GM23338 (cell line): ENCODE measurements at regions not wholly inside any gene's neighbourhood (a gene's known extent, or its start where the extent isn't known, plus 50 kb on each side); places are given as distances from the start of the nearest gene placed in this dataset.

Experiments used
- ATAC-seq: fragments of 200-7000 bp; cut with Tn5 transposase; 3 replicates; pipeline ENCODE4 v1.9.1; 2020
- DNase-seq: peaks from one replicate; pipeline ENCODE4 v3.0.0-alpha.2; 2015; ENCODE audit warnings: low spot score
- H2AFZ ChIP-seq: fragments of 200-600 bp; sonication (generic); 2 replicates; pipeline ENCODE4 v1.8.0; 2016; ENCODE audit warnings: antibody characterized with exemption, mild to moderate bottlenecking, moderate library complexity
- H3F3A ChIP-seq: fragments of 200-600 bp; sonication (generic); replicated peaks from 2 replicates; pipeline ENCODE4 v1.8.0; 2017; ENCODE audit warnings: antibody characterized with exemption, mixed run types, low read depth
- H3K27ac ChIP-seq: fragments of 200-600 bp; sonication (generic); 2 replicates; pipeline ENCODE4 v1.6.1; 2016; ENCODE audit warnings: low read depth
- H3K27me3 ChIP-seq: fragments of 200-600 bp; sonication (generic); 2 replicates; pipeline ENCODE4 v1.8.0; 2016; ENCODE audit warnings: mild to moderate bottlenecking, mixed run types, moderate library complexity; ENCODE audit not compliant: insufficient read depth
- H3K36me3 ChIP-seq: fragments of 200-600 bp; sonication (generic); 2 replicates; pipeline ENCODE4 v1.8.0; 2016; ENCODE audit warnings: mild to moderate bottlenecking; ENCODE audit not compliant: insufficient read depth
- H3K4me1 ChIP-seq: fragments of 200-600 bp; sonication (generic); 2 replicates; pipeline ENCODE4 v1.8.0; 2016; ENCODE audit warnings: mild to moderate bottlenecking, moderate library complexity; ENCODE audit not compliant: insufficient read depth
- H3K4me2 ChIP-seq: fragments of 200-600 bp; sonication (generic); 2 replicates; pipeline ENCODE4 v1.7.1; 2017; ENCODE audit warnings: mixed run types
- H3K4me3 ChIP-seq: fragments of 200-600 bp; sonication (generic); 2 replicates; pipeline ENCODE4 v1.6.1; 2016; ENCODE audit warnings: mixed run types
- H3K79me2 ChIP-seq: fragments of 200-600 bp; sonication (generic); replicated peaks from 2 replicates; pipeline ENCODE4 v1.8.0; 2017; ENCODE audit warnings: mild to moderate bottlenecking; ENCODE audit not compliant: insufficient read depth
- H3K9me2 ChIP-seq: fragments of 200-600 bp; sonication (generic); 2 replicates; pipeline ENCODE4 v1.8.0; 2017; ENCODE audit not compliant: insufficient read depth
- H4K20me1 ChIP-seq: fragments of 200-600 bp; sonication (generic); replicated peaks from 2 replicates; pipeline ENCODE4 v1.8.0; 2017; ENCODE audit warnings: mild to moderate bottlenecking; ENCODE audit not compliant: insufficient read depth
- H3K27ac Mint-ChIP-seq: 2 replicates; pipeline ENCODE4 v1.8.0; 2020; ENCODE audit warnings: inconsistent platforms, mild to moderate bottlenecking, moderate library complexity, mixed read lengths
- H3K27me3 Mint-ChIP-seq: 3 replicates; pipeline ENCODE4 v1.8.0; 2022; ENCODE audit warnings: low read depth, mild to moderate bottlenecking, moderate library complexity, mixed read lengths, inconsistent platforms; ENCODE audit not compliant: insufficient read depth, poor library complexity
- H3K36me3 Mint-ChIP-seq: 3 replicates; pipeline ENCODE4 v1.8.0; 2021; ENCODE audit warnings: low read depth, mild to moderate bottlenecking, inconsistent platforms, moderate library complexity, mixed read lengths
- H3K4me1 Mint-ChIP-seq: 3 replicates; pipeline ENCODE4 v1.8.0; 2020; ENCODE audit warnings: mild to moderate bottlenecking, inconsistent platforms, mixed read lengths
- H3K4me3 Mint-ChIP-seq: 3 replicates; pipeline ENCODE4 v1.8.0; 2021; ENCODE audit warnings: moderate library complexity, mild to moderate bottlenecking, inconsistent platforms, mixed read lengths
- H3K9me3 Mint-ChIP-seq: 3 replicates; pipeline ENCODE4 v1.8.0; 2020; ENCODE audit warnings: moderate library complexity, mild to moderate bottlenecking, inconsistent platforms, mixed read lengths
- CREB1 ChIP-seq: fragments of 250-450 bp; sonication (Bioruptor Pico); IDR thresholded peaks from 2 replicates; pipeline ENCODE4 v1.5.0; 2020; ENCODE audit warnings: low read depth, mild to moderate bottlenecking, moderate library complexity
- ETS1 ChIP-seq: IDR thresholded peaks from 2 replicates; pipeline ENCODE4 v1.6.1; 2016; ENCODE audit warnings: antibody characterized with exemption
- EZH2 ChIP-seq: fragments of 200-600 bp; sonication (generic); IDR thresholded peaks from one replicate; pipeline ENCODE4 v1.8.0; 2017; ENCODE audit warnings: antibody characterized with exemption, mild to moderate bottlenecking, low read depth; ENCODE audit not compliant: unreplicated experiment
- JUNB ChIP-seq: IDR thresholded peaks from one replicate; pipeline ENCODE4 v1.6.1; 2016; ENCODE audit warnings: antibody characterized with exemption; ENCODE audit not compliant: unreplicated experiment
- NANOG ChIP-seq: IDR thresholded peaks from 2 replicates; pipeline ENCODE4 v1.6.1; 2016; ENCODE audit warnings: antibody characterized with exemption, borderline replicate concordance
- POLR2AphosphoS5 ChIP-seq: IDR thresholded peaks from 2 replicates; pipeline ENCODE4 v1.6.1; 2016; ENCODE audit warnings: antibody characterized with exemption, low read depth
- STAT1 ChIP-seq: IDR thresholded peaks from one replicate; pipeline ENCODE4 v1.6.1; 2016; ENCODE audit warnings: antibody characterized with exemption; ENCODE audit not compliant: unreplicated experiment
- ZNF114 ChIP-seq: fragments of 250-450 bp; sonication (Bioruptor Pico); IDR thresholded peaks from 2 replicates; pipeline ENCODE4 v1.5.0; 2020; ENCODE audit warnings: mild to moderate bottlenecking, moderate library complexity
- ZNF331 ChIP-seq: fragments of 250-450 bp; sonication (Bioruptor Pico); IDR thresholded peaks from 2 replicates; pipeline ENCODE4 v1.5.0; 2020; ENCODE audit warnings: low read depth, mild to moderate bottlenecking, moderate library complexity
- TF ChIP-seq, protein P1 (sequence below), 2 experiments: fragments of 200-600 bp in 1 of 2; sonication (generic) in 1 of 2; conservative IDR thresholded peaks; 2 replicates each; pipeline versions ENCODE4 v1.5.1 to v1.6.1; 2016 to 2017; ENCODE audit warnings: antibody characterized with exemption in 2 of 2, low read depth in 2 of 2, mild to moderate bottlenecking in 2 of 2, moderate library complexity in 1 of 2
- TF ChIP-seq, protein P2 (sequence below): IDR thresholded peaks from one replicate; pipeline ENCODE4 v1.6.1; 2018; ENCODE audit warnings: antibody characterized with exemption; ENCODE audit not compliant: unreplicated experiment

DNA sequence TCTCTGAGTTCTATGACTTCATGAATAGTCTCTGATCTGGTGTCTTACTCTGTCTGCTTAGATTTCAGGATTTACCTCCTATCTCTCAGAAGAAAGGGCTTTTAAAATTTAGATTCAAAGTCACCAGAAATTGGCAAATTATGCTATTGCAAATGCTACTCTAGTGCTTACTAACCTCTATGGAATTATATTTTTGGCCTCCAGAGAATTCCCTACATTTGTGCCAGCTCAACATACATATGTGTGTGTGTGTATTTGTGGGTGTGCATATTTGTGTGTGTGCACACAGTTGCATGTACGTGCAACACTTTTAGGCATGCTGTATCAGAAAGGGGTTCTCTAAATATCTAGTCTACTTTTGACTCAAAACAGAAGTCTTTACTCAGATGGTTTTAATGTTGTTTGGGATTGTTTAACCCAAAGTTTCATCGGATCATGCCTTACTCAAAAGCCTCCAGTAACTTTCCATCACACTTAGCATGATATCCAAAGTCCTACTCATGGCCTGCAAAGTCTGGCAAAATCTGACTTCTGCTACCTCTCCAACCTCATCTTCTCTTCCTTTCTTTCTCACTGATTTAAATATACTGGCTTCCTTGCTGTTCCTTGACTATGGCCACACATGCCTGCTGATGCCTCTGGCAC lies 147.6 kb upstream of the NR3C1 start (continued):
- TF ChIP-seq, protein P1, sequence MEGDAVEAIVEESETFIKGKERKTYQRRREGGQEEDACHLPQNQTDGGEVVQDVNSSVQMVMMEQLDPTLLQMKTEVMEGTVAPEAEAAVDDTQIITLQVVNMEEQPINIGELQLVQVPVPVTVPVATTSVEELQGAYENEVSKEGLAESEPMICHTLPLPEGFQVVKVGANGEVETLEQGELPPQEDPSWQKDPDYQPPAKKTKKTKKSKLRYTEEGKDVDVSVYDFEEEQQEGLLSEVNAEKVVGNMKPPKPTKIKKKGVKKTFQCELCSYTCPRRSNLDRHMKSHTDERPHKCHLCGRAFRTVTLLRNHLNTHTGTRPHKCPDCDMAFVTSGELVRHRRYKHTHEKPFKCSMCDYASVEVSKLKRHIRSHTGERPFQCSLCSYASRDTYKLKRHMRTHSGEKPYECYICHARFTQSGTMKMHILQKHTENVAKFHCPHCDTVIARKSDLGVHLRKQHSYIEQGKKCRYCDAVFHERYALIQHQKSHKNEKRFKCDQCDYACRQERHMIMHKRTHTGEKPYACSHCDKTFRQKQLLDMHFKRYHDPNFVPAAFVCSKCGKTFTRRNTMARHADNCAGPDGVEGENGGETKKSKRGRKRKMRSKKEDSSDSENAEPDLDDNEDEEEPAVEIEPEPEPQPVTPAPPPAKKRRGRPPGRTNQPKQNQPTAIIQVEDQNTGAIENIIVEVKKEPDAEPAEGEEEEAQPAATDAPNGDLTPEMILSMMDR (conservative IDR thresholded peaks at IDR 0.05; ENCODE audit: low read depth in 2 of 2), result no peak
- TF ChIP-seq JUNB (no peak), EZH2 (no peak), POLR2AphosphoS5 (no peak), ZNF114 (CRISPR knock-in tag) (no peak), NANOG (no peak)
- TF ChIP-seq, protein P2, sequence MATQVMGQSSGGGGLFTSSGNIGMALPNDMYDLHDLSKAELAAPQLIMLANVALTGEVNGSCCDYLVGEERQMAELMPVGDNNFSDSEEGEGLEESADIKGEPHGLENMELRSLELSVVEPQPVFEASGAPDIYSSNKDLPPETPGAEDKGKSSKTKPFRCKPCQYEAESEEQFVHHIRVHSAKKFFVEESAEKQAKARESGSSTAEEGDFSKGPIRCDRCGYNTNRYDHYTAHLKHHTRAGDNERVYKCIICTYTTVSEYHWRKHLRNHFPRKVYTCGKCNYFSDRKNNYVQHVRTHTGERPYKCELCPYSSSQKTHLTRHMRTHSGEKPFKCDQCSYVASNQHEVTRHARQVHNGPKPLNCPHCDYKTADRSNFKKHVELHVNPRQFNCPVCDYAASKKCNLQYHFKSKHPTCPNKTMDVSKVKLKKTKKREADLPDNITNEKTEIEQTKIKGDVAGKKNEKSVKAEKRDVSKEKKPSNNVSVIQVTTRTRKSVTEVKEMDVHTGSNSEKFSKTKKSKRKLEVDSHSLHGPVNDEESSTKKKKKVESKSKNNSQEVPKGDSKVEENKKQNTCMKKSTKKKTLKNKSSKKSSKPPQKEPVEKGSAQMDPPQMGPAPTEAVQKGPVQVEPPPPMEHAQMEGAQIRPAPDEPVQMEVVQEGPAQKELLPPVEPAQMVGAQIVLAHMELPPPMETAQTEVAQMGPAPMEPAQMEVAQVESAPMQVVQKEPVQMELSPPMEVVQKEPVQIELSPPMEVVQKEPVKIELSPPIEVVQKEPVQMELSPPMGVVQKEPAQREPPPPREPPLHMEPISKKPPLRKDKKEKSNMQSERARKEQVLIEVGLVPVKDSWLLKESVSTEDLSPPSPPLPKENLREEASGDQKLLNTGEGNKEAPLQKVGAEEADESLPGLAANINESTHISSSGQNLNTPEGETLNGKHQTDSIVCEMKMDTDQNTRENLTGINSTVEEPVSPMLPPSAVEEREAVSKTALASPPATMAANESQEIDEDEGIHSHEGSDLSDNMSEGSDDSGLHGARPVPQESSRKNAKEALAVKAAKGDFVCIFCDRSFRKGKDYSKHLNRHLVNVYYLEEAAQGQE, result no peak

GRCh38 chr5:143547342-143547741 lies 143.9 kb upstream of the NR3C1 start:
- Mint-ChIP-seq H3K36me3 (no peaks in the 10 kb centered on the region), H3K4me3 (no peak overlapping the region), H3K27ac (no peak overlapping the region), H3K9me3 (no peaks in the 10 kb centered on the region; the same call in 1 of the 3 replicates), H3K4me1 (peaks cover 13% of the 10 kb centered on the region), H3K27me3 (no peaks in the 10 kb centered on the region)
- H3K27ac ChIP-seq, result no peak overlapping the region
- no peak overlapping the region; the same call in 1 of the 2 replicates for H2AFZ ChIP-seq
- H3K4me1 ChIP-seq, result no peaks in the 10 kb centered on the region; the same call in 1 of the 2 replicates
- H3K27me3 ChIP-seq, result no peaks in the 10 kb centered on the region
- H3K4me3 ChIP-seq, result no peak overlapping the region
- DNase-seq (no peak), ATAC-seq (no peak)
- no peaks in the 10 kb centered on the region for H3K79me2 ChIP-seq
- no peaks in the 10 kb centered on the region for H4K20me1 ChIP-seq
- H3F3A ChIP-seq, result no peaks in the 10 kb centered on the region
- H3K4me2 ChIP-seq, result no peak overlapping the region
- H3K36me3 ChIP-seq, result no peaks in the 10 kb centered on the region
- no peaks in the 10 kb centered on the region for H3K9me2 ChIP-seq
- TF ChIP-seq ZNF331 (CRISPR knock-in tag) (no peak), STAT1 (no peak), EZH2 (no peak), ETS1 (no peak), ZNF114 (CRISPR knock-in tag) (no peak), NANOG (no peak), CREB1 (CRISPR knock-in tag) (no peak), JUNB (no peak), POLR2AphosphoS5 (no peak)
- TF ChIP-seq, protein P1 (conservative IDR thresholded peaks at IDR 0.05; ENCODE audit: low read depth in 2 of 2), result no peak
- TF ChIP-seq, protein P2, result no peak
